CD14-positive monocyte (primary cell): ENCODE measurements at regions not wholly inside any gene's neighbourhood (a gene's known extent, or its start where the extent isn't known, plus 50 kb on each side); places are given as distances from the start of the nearest gene placed in this dataset.

Experiments used
- DNase-seq, 3 donors: peaks; one replicate each; pipeline ENCODE4 v3.0.0-alpha.2; 2011 to 2022
- H2AFZ ChIP-seq: 2 replicates; pipeline ENCODE4 v1.6.0; 2012; ENCODE audit warnings: mild to moderate bottlenecking, low read depth, low read length, inconsistent platforms; ENCODE audit not compliant: insufficient read depth, poor library complexity, severe bottlenecking
- H3K27ac ChIP-seq, 2 donors: 1 replicate in 1 of 2; 2 replicates in 1 of 2; pipeline ENCODE4 v1.5.1; 2012 to 2013; ENCODE audit warnings: low read length in 2 of 2, control low read depth in 1 of 2, inconsistent platforms in 1 of 2, low read depth in 1 of 2, mild to moderate bottlenecking in 1 of 2
- H3K27me3 ChIP-seq, 2 donors: one replicate each; pipeline versions ENCODE4 v1.6.0 to v1.6.1; 2011 to 2013; ENCODE audit warnings: low read length in 2 of 2; ENCODE audit not compliant: control insufficient read depth in 2 of 2, insufficient read depth in 2 of 2
- H3K36me3 ChIP-seq, 2 donors: replicated peaks in 1 of 2; 1 replicate in 1 of 2; 2 replicates in 1 of 2; pipeline versions ENCODE4 v1.5.1 to v1.6.1; 2012 to 2013; ENCODE audit warnings: low read length in 2 of 2, control low read depth in 1 of 2, inconsistent platforms in 1 of 2, mild to moderate bottlenecking in 1 of 2; ENCODE audit not compliant: insufficient read depth in 2 of 2, control insufficient read depth in 1 of 2
- H3K4me1 ChIP-seq, 2 donors: 1 replicate in 1 of 2; 2 replicates in 1 of 2; pipeline versions ENCODE4 v1.5.1 to v1.6.1; 2012 to 2013; ENCODE audit warnings: low read length in 2 of 2, control low read depth in 1 of 2, inconsistent platforms in 1 of 2, mild to moderate bottlenecking in 1 of 2, moderate library complexity in 1 of 2; ENCODE audit not compliant: insufficient read depth in 2 of 2, control insufficient read depth in 1 of 2
- H3K4me2 ChIP-seq: replicated peaks from 2 replicates; pipeline ENCODE3; 2012; ENCODE audit warnings: low read length, moderate library complexity, mild to moderate bottlenecking; ENCODE audit not compliant: poor library complexity, severe bottlenecking; ENCODE audit errors: extremely low read depth
- H3K4me3 ChIP-seq, 3 experiments: fragments of 200-600 bp in 1 of 3; sonication (generic) in 1 of 3; replicated peaks in 1 of 3; 1 replicate in 2 of 3; 2 replicates in 1 of 3; pipeline ENCODE4 v1.5.1; 2011 to 2013; ENCODE audit warnings: low read length in 3 of 3, mild to moderate bottlenecking in 3 of 3, control low read depth in 2 of 3, low read depth in 2 of 3, inconsistent platforms in 1 of 3, moderate library complexity in 1 of 3
- H3K79me2 ChIP-seq: 2 replicates; pipeline ENCODE4 v1.6.0; 2012; ENCODE audit warnings: mild to moderate bottlenecking, control low read depth, inconsistent platforms, low read length, moderate library complexity; ENCODE audit not compliant: insufficient read depth
- H3K9ac ChIP-seq: 2 replicates; pipeline ENCODE4 v1.6.0; 2017; ENCODE audit warnings: low read length, mild to moderate bottlenecking; ENCODE audit not compliant: insufficient read depth, poor library complexity, severe bottlenecking
- H3K9me3 ChIP-seq, 2 donors: replicated peaks in 1 of 2; 1 replicate in 1 of 2; 2 replicates in 1 of 2; pipeline versions ENCODE4 v1.5.1 to v1.6.1; 2012 to 2013; ENCODE audit warnings: low read length in 2 of 2, control low read depth in 1 of 2; ENCODE audit not compliant: control insufficient read depth in 1 of 2, insufficient read depth in 1 of 2
- H4K20me1 ChIP-seq: 2 replicates; pipeline ENCODE4 v1.6.0; 2012; ENCODE audit warnings: mild to moderate bottlenecking, low read length, control low read depth, moderate library complexity; ENCODE audit not compliant: insufficient read depth
- H3K27ac Mint-ChIP-seq, 7 donors: one replicate each; pipeline ENCODE4 v1.8.0; 2020; ENCODE audit warnings: mild to moderate bottlenecking in 7 of 7, mixed read lengths in 7 of 7, moderate library complexity in 6 of 7, inconsistent platforms in 2 of 7
- H3K27me3 Mint-ChIP-seq, 3 donors: one replicate each; pipeline ENCODE4 v1.8.0; 2021 to 2022; ENCODE audit warnings: low read depth in 3 of 3, mild to moderate bottlenecking in 3 of 3, mixed read lengths in 3 of 3, moderate library complexity in 3 of 3, inconsistent platforms in 1 of 3
- H3K36me3 Mint-ChIP-seq, 2 donors: one replicate each; pipeline ENCODE4 v1.8.0; 2020; ENCODE audit warnings: mixed read lengths in 2 of 2, inconsistent platforms in 1 of 2, mild to moderate bottlenecking in 1 of 2
- H3K4me1 Mint-ChIP-seq: one replicate; pipeline ENCODE4 v1.8.0; 2020; ENCODE audit warnings: mild to moderate bottlenecking, mixed read lengths
- H3K4me3 Mint-ChIP-seq, 2 donors: one replicate each; pipeline ENCODE4 v1.8.0; 2020; ENCODE audit warnings: mild to moderate bottlenecking in 2 of 2, mixed read lengths in 2 of 2, moderate library complexity in 1 of 2
- H3K9me3 Mint-ChIP-seq, 7 donors: one replicate each; pipeline ENCODE4 v1.8.0; 2020 to 2022; ENCODE audit warnings: mixed read lengths in 7 of 7, mild to moderate bottlenecking in 6 of 7, moderate library complexity in 6 of 7, inconsistent platforms in 2 of 7
- CTCF ChIP-seq: fragments of 200-600 bp; IDR thresholded peaks from one replicate; pipeline ENCODE4 v1.8.0; 2022; ENCODE audit warnings: antibody characterized with exemption, mild to moderate bottlenecking
- WGBS: methylation state at CpG from one replicate; pipeline ENCODE4 v1.1.5; 2013; ENCODE audit warnings: missing lambda C conversion rate; ENCODE audit not compliant: insufficient coverage; 5-methylcytosine and 5-hydroxymethylcytosine counted together
- intact Hi-C, 2 donors: fragments of 100-400 bp; cut with micrococcal nuclease; formaldehyde crosslinking; loops; one replicate each; pipeline versions ENCODE4 v1.15.0 to v1.15.1; 2023

DNA sequence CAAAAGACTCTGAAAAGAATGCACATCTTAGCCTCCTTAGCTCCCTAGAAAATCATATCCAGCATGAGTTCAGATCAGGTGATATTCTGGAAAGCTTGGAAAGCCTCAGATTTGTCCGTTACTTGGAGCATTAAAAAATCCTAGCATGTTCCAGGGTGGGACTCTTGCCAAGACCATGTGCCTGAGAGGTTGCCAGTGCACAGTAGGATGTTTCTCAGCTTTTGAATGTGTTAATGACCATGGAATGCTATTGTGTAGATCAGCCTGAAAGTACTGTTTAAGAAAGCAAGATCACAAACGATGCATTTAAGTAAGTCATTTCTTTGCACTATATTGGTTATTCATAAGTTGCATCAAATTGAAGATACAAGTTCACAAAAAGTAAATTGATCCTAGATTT, 230.5 kb downstream of the ETNK1 start:
- 100% methylated on average over 1 of the region's 2 CpGs for WGBS
- no peaks in the 10 kb centered on the region for H3K79me2 ChIP-seq
- no peak overlapping the region for H2AFZ ChIP-seq
- H3K27ac ChIP-seq, result no peak overlapping the region
- no peak overlapping the region for H3K4me3 ChIP-seq
- no peak overlapping the region for H3K4me2 ChIP-seq
- H4K20me1 ChIP-seq, result no peaks in the 10 kb centered on the region
- no peaks in the 10 kb centered on the region for H3K36me3 ChIP-seq
- Mint-ChIP-seq H3K27me3 (peaks cover 4 to 9% (median 5%) of the 10 kb centered on the region in 3 donors), H3K27ac (no peak overlapping the region), H3K36me3 (no peaks in the 10 kb centered on the region), H3K4me1 (no peaks in the 10 kb centered on the region), H3K4me3 (no peak overlapping the region), H3K9me3 (peaks cover 0 to 3% (median 1%) of the 10 kb centered on the region in 7 donors)
- intact Hi-C loops, result no loop called here
- H3K27me3 ChIP-seq, result no peaks in the 10 kb centered on the region
- H3K9me3 ChIP-seq, result no peaks in the 10 kb centered on the region
- TF ChIP-seq CTCF, result no peak
- DNase-seq, result no peak
- no peak overlapping the region for H3K9ac ChIP-seq
- H3K4me1 ChIP-seq, result no peaks in the 10 kb centered on the region

- WGBS, result no CpG with 5 or more reads among the region's 2 CpGs
- Histone ChIP-seq H3K36me3 (no peaks in the 10 kb centered on the region), H3K27ac (no peak overlapping the region), H3K9ac (no peak overlapping the region), H3K4me2 (no peak overlapping the region), H3K9me3 (no peaks in the 10 kb centered on the region), H4K20me1 (no peaks in the 10 kb centered on the region), H3K4me1 (no peaks in the 10 kb centered on the region), H3K27me3 (no peaks in the 10 kb centered on the region), H3K4me3 (no peak overlapping the region), H3K79me2 (no peaks in the 10 kb centered on the region), H2AFZ (no peak overlapping the region)
- Mint-ChIP-seq H3K4me1 (no peaks in the 10 kb centered on the region), H3K4me3 (no peak overlapping the region), H3K27me3 (peaks cover 4 to 9% (median 5%) of the 10 kb centered on the region in 3 donors), H3K9me3 (peaks cover 0 to 2% (median 0%) of the 10 kb centered on the region in 7 donors), H3K36me3 (no peaks in the 10 kb centered on the region), H3K27ac (no peak overlapping the region)
- TF ChIP-seq CTCF, result peak; percentile 71
- intact Hi-C loops, result no loop called here
- DNase-seq, result peak in 1 of 3 donors; percentile 4
Measured at GRCh38 chr12:22856178-22856577, 231.2 kb downstream of the ETNK1 start.
